GM19372 (cell line): ENCODE measurements at regions not wholly inside any gene's neighbourhood (a gene's known extent, or its start where the extent isn't known, plus 50 kb on each side); places are given as distances from the start of the nearest gene placed in this dataset.
"Not testable (repeated sequence)": the region's sequence is repeated elsewhere in the genome, so short reads cannot be mapped to it uniquely, and the experiment has no call there.

Experiments
- ATAC-seq: cut with Tn5 transposase; IDR thresholded peaks from one replicate; pipeline ENCODE4 v1.9.1; 2021; ENCODE audit warnings: mild to moderate bottlenecking, low read depth, moderate library complexity; ENCODE audit not compliant: unreplicated experiment

DNA sequence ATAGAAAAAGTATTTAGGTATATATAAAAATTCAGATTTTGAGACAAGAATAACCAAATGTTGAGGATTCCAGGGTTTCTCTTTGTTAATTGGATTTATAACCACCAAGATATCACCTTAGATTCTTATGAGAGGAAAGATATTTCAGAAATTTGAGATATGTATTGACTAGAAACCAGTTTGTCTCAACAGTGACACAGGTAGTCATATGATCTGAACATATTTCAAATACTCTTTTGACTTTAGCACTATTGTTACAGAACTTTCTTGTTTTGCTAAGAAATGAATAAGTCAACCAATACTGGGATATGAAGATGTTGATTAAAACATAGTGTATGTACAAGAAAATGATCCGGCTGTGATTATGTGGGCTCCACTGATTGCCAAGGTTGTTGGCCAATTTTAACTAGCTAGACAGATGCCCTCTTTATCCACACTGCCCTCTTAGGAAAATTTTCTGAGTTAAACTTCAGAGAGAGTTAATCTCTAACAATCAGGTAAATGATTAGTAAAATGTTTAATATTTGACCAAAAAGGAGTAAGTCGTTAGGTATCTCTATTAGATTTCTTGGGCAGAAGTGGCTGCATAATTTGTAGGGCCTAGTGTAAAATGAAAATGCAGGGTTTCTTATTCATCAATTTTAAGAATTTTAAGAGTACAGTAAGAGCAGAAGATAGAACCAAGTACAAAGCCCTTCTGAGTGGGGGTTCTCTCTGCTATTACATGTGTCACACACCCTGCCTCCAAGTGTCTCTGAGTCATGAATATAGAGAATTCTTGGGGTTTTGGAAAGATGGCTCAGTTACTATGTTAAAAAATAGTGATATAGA lies 376.0 kb downstream of the TFEC start:
- no peak for ATAC-seq

DNA sequence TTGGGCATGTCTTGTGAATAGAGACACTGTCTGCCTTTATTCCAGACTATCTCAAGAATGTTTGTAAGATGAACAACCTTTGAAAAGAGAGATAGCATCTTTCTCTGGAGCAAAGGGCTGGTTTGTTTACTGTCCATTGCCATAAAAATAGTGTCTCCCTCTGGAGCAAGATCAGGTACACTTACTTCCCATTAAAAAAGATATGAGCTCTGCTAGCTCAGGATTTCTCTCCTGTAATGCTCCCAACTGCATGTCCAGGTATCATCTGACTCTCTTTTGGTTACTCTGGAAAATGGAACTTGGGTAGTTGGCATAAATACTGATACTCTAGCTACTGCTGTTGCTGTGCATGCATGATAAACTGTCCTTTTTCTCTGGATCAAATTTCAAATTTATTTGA lies 381.1 kb downstream of the TFEC start:
- no peak for ATAC-seq

DNA sequence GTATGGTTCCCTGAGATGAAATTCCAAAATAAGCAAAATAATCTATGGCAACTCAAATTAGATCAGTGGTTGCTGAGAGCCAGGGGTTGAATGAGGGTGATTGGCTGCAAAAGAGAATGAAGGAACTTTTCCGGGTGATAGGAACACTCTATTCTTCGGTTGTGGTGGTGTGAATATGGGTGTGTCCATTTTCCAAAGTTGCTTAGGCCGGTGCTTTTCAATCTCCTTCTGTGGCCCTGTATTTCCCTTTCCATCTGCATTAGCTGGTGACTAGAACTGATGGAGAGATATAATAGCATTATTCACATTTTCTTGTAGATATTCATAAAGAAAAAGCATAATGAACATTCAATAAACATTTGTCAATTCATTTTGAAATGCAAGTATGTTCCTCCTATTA lies 382.9 kb downstream of the TFEC start:
- ATAC-seq = no peak

DNA sequence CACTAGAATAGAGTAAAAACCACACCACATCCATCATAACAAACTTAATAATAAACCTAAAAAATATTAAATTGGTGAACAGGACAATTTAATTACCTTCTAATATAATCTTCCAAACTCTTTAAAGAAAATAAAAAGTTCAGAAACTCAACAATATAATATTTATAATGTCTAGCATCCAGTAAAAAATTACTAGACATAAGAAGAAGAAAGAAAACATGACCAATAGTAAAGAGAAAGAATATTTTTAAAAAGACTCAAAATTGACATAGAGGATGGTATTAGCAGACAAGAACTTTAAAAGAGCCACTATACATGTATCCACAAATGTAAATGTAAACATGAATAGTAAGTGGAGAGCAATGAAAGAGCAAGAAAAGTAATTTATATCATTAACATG lies 388.4 kb downstream of the TFEC start:
- ATAC-seq = no peak

DNA sequence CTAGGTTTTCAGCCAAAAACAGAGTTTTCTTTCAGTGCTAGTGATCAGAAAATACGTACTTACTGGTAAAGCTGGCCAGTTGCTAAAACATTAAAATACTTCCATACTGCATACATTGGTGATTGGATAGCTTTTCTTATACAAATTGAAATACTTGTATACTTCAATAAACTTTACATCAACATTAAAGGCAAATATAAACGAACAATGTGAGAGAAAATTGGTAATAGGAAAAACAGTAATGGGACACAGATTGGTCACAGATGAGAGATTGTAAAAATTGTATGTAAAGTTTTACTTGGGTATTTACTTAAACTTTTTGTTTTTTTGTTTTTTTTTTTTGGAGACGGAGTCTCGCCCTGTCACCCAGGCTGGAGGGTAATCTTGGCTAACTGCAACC lies 391.7 kb downstream of the TFEC start:
- ATAC-seq = no peak

DNA sequence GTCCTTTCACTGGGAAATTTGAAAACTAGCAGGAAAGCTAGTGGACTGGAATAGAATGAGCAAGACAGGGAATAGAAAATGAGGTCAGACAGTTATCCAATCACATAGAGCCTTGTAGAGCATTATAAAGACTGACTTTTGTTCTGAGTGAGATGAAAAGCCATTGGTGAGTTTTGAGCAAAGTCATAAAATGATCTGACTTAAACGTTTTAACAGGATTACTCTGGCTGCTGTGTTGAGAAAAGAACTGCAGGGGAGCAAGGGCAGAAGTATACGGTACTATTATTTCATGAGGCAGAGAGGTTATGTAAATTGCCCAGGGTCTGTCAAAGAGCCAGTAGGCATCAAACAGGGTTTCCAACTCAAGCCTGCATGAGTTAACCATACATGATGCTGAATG lies 393.4 kb downstream of the TFEC start:
- ATAC-seq = no peak

DNA sequence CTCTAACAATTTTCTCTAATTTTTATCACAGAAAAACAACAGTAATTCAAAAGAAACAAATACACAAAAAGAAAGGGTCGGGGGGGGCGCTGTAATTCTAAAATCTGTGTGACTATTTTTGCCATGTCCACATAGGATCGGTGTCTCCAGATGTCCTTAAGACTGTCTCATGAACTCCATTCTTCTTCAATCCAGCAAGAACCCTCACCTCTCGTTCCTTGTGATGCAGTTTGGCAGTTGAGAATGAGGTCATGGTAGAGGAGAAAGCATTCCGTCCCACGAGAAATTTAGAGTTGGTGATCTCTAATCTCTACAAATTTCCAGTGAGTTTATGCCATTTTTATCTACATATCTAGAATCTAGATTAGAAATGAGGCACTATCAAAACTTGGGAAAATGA lies 394.7 kb downstream of the TFEC start:
- no peak for ATAC-seq

DNA sequence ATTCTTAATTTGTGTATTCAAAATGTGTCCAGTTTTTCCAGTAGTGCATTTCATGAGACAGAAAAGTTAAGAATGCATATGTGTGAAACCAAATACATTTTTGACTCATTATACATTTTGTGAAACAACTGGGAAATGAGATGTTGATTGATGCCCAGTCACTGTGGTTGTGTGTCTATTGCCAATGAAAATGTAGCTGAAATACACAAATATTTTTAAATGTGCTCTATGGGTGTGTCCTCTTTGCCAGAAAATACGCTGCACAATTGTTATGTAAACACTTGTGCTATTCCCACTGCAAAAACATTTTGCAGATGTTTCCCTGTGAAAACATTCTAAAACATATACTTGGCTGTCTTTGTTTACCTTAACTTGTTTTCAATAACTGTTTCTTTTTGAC lies 395.2 kb downstream of the TFEC start:
- no peak for ATAC-seq

DNA sequence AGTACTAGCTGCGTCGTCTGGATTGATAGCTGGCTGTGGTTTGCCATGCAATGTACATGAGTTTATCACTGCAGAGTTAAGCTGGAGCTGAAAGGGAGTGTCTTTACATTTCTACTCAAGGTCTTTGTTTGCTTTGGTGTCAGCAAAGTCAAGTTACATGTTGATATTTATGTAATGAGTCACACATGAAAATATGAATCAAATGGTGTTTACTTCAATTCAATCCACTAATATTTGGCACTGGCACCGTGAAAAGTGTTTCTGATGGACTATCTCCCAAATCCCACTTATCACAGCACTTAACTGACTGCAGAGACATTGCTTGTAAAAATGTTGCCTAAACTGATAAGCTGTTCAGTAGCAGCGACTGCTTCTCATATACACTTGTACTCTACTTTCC lies 395.9 kb downstream of the TFEC start:
- no peak for ATAC-seq

DNA sequence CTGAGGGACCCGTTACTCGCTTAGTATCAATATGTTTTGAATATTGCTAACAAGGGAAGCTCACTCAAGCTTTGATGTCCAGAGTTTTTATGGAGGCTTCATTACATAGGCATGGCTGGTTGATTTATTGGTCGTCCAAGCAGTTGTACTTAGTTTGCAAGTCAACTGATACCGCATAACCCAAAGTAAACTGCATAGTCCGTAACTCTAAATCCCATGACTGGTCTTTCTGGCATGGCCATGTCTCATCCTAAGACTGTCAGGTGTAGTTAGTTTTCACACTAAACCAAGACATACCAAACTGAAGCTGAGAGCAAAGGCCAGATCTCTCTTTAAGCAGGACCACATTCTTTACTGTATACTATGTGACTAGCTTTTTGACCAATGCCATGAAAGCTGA lies 397.9 kb downstream of the TFEC start:
- no peak for ATAC-seq

DNA sequence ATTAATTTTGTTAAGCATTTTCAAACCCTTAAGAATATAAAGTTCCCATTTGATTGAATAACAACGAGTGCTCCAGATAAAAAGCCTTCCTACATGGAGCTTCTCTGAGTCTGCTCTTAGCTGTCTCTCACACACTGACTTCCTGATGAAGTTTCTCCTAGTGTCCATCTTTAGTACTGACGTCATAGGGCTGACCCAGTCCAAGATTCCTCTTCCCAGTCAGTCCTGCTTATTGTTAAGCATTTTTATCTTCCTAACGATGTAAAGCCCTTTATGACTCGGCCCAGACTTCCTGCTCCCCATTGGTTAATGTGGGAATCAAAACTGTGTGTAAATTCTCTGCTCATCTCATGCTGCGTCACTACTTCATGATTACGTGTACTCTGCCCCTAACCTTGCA lies 398.8 kb downstream of the TFEC start:
- ATAC-seq = no peak

DNA sequence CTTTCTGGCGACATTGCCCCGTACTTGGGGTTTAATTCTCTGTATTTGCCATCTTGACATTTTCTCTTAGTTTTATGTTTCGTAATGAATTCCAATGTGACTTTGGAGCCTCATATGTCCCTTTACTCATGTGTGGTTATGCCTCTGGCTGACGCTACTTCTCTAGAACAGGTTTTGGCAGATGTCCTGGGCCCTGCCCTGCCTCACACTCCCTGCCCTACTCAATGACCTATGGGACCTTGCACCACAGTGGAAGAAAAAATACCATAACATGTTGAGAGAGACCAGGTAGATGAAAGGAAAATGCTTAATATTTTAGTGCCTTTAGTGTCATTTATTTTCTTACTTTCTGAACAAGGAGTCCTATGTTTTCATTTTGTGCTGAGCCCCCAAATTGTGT lies 400.5 kb downstream of the TFEC start:
- no peak for ATAC-seq

DNA sequence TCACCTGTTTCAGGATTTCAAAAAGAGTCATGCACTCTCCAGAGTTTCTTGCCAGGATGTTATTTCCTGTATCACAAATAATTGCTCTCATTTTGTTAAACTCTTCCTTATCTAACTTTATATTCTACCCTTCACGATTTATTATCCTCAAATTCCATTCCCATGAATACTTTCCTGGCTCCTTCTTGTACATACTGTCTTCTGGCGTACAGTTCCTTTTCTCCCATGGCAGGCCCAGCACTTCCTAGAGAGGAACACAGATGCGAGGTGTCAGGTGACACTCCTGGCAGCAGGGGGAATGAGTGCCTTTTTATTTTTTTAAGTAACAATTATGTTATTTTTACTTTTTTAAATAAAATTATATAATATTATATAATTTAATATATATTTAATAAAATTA lies 411.9 kb downstream of the TFEC start:
- ATAC-seq = no peak

DNA sequence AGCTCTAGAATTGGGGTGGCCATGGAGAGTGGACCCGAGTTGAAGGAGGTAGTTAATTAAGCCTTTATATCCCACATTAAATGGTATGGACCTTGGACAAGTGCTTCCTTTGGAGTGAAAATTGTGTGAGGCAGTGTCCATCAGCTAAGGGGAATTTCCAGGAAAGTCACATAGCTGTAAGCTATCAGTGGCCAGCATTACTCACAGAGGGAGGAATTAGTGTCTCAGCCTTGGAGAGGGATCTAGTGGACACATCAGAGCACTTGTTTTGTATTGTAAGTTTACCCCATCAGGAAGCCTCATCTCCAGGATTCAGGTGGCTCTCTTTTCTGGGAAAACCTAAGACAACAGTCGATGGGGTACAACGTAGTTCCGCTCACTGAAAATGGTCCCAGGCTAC lies 416.7 kb downstream of the TFEC start:
- ATAC-seq = no peak

DNA sequence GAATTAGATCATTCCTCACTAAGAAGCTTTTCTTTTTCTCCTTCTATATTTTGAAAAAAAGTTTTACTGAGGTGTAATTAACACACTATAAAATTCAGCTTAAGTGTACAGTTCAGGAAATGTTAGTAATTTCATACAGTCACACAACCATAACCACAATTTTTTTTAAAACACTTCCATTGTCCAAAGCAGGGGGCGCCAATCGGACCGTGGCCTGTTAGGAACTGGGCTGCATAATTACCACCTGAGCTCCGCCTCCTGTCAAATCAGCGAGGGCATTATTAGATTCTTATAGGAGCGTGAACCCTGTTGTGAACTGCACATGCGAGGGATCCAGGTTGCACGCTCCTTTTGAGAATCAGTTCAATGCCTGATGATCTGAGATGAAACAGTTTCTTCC lies 427.1 kb downstream of the TFEC start:
- no peak for ATAC-seq

DNA sequence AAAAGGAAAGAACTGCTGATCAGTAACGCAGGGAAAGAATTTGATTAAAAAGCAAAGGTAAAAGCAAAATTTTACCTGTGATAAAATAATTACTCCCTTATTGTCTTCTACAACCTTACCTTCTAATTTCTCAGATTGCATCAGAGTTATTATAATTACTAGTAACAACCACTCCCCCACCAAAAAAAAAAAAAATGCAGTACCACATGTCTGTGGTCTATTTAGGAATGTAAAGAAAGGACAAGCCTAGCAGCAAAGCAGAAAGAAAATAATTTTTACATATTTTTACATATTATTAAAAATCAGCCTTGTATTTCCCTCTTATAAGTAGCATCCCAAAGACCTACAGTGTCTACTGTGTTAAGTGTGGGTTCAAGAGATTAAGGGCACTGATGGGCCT lies 430.4 kb downstream of the TFEC start:
- no peak for ATAC-seq

DNA sequence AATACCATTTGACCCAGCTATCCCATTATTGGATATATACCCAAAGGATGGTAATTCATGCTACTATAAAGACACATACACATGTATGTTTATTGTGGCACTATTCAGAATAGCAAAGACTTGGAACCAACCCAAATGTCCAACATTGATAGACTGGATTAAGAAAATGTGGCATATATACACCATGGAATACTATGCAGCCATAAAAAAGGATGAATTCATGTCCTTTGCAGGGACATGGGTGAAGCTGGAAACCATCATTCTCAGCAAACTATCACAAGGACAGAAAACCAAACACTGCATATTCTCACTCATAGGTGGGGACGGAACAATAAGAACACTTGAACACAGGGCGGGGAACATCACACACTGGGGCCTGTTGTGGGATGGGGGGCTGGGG lies 431.4 kb downstream of the TFEC start:
- ATAC-seq = not testable (repeated sequence)

DNA sequence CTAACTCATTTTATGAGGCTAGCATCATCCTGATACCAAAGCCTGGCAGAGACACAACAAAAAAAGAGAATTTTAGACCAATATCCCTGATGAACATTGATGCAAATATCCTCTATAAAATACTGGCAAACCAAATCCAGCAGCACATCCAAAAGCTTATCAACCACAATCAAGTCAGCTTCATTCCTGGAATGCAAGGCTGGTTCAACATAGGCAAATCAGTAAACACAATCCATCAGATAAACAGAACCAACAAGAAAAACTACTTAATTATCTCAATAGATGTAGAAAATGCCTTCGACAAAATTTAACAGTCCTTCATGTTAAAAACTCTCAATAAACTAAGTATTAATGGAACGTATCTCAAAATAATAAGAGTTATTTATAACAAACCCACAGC lies 433.3 kb downstream of the TFEC start:
- not testable (repeated sequence) for ATAC-seq

DNA sequence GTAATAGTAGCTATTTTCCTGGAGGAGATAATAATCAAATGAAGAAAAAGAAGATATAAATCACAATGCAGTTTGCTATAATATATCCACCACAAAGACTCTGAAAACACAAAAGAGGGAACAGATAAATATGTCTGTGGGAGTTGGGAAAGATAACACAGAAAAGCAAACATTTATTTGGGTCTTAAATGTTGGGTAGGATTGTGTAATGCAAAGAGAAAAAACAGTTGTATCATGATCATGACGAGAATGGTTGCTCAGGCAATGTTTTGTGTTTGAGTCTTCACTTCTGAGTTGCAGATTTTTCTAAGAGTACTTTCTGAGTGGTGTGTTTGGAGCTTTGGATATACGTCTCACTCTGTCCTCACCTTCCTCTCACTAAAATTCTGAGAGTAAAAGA lies 437.5 kb downstream of the TFEC start:
- ATAC-seq = no peak

DNA sequence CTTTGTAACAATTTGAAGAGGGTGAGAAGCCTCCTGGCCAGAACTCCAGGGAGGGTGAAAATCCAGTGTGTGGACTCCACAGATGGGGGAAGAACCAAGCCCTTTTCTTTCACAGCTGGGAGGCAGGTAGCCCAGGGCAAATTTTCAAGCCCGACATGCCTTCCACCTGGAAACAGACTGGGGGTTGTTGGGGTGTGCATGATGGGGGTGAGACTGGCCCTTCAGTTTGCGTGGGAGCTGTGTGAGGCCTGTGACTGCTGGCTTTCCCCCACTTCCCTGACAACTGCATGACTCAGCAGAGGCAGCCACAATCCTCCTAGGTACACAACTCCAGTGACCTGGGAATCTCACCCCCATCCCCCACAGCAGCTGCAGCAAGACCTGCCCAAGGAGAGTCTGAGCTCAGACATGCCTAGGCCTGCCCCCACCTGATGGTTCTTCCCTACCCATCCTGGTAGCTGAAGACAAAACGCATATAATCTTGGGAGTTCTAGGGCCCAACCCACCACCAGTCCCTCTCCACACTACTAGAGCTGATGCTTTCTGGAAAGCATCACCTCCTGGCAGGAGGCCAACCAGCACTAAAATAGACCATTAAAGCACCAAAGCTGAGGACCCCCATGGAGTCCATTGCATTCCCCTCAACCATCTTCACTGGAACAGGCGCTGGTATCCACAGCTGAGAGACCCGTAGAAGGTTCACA lies 445.4 kb downstream of the TFEC start:
- ATAC-seq = no peak

DNA sequence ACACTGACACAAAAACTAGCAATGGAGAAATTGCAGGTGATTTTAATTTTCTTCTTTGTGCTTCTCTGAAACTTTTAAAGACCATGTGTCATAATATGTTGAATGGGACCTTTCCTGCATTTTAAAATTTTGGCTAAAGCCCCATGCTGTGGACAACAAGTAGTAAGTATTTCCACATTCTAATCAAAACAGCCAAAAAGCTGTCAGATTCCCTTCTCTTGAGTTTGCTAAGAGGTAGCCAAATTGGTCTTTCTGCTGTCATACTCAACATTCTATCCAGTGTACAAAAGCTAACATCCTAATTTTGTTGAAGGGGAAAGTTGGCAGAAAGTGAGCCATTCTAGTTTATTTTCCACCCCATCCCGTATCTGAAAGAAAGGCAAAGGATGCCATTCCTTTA lies 447.6 kb downstream of the TFEC start:
- no peak for ATAC-seq

DNA sequence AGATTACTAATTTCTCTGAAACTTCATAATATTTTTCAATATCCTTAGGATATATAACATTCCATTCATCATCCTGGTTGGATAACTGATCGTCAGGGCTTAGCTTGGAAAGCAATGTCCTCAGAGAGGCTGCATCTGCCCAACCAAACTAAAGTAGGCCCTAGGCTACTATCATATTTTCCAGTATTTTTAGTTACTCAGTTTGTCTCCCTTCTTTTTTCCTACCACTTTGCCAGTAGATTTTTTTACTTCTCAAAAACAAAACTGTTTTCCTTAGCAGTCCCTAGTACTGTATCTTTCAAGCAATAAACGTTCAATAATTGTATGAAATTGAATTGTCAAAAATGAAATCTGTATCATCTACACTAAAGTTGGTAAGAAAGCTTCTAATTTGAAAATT lies 452.0 kb downstream of the TFEC start:
- no peak for ATAC-seq
